WTC11 (cell line): ENCODE measurements at regions not wholly inside any gene's neighbourhood (a gene's known extent, or its start where the extent isn't known, plus 50 kb on each side); places are given as distances from the start of the nearest gene placed in this dataset.

ENCODE experiments used
- ATAC-seq: fragments of 200-7000 bp; cut with Tn5 transposase; 2 replicates; pipeline ENCODE4 v1.10.0; 2021; ENCODE audit warnings: mild to moderate bottlenecking, moderate library complexity
- CTCF ChIA-PET: fragments of 300-600 bp; sonication (Branson Sonifier 250); formaldehyde crosslinking; loops from one replicate; lab custom pipeline; 2021; ENCODE audit warnings: antibody characterized with exemption; lab: Charles Lee
- POLR2A ChIA-PET: fragments of 350-600 bp; sonication (Branson Sonifier 250); formaldehyde crosslinking; loops from one replicate; lab custom pipeline; 2021; ENCODE audit warnings: antibody characterized with exemption; lab: Charles Lee
- DNase-seq: peaks from one replicate; pipeline ENCODE4 v3.0.0; 2021; ENCODE audit warnings: low spot score
- H3K27ac Mint-ChIP-seq: 2 replicates; pipeline ENCODE4 v1.8.0; 2021; ENCODE audit warnings: mixed read lengths
- H3K27me3 Mint-ChIP-seq: 2 replicates; pipeline ENCODE4 v1.8.0; 2021; ENCODE audit warnings: low read depth, mild to moderate bottlenecking, moderate library complexity, mixed read lengths
- H3K36me3 Mint-ChIP-seq: 2 replicates; pipeline ENCODE4 v1.8.0; 2021; ENCODE audit warnings: mixed read lengths
- H3K4me1 Mint-ChIP-seq: 2 replicates; pipeline ENCODE4 v1.8.0; 2022; ENCODE audit warnings: mixed read lengths
- H3K4me3 Mint-ChIP-seq: 2 replicates; pipeline ENCODE4 v1.8.0; 2021; ENCODE audit warnings: mild to moderate bottlenecking, moderate library complexity, mixed read lengths
- H3K9me3 Mint-ChIP-seq: 2 replicates; pipeline ENCODE4 v1.8.0; 2021; ENCODE audit warnings: mixed read lengths
- CREB1 ChIP-seq: sonication (generic); formaldehyde crosslinking; IDR thresholded peaks from 2 replicates; pipeline ENCODE4 v1.8.0; 2023; ENCODE audit warnings: mild to moderate bottlenecking, missing genetic modification reagents
- ELF4 ChIP-seq: sonication (generic); formaldehyde crosslinking; IDR thresholded peaks from 2 replicates; pipeline ENCODE4 v1.8.1; 2022; ENCODE audit warnings: low read depth, mild to moderate bottlenecking, moderate library complexity, missing genetic modification reagents
- EMX1 ChIP-seq: fragments of 250-450 bp; sonication (Bioruptor Pico); IDR thresholded peaks from 2 replicates; pipeline ENCODE4 v1.8.0; 2021; ENCODE audit warnings: mild to moderate bottlenecking
- ESRRA ChIP-seq: sonication (generic); formaldehyde crosslinking; IDR thresholded peaks from 2 replicates; pipeline ENCODE4 v1.8.1; 2022; ENCODE audit warnings: mild to moderate bottlenecking, missing genetic modification reagents, borderline replicate concordance
- ETV6 ChIP-seq: sonication (generic); formaldehyde crosslinking; IDR thresholded peaks from 2 replicates; pipeline ENCODE4 v1.8.1; 2022; ENCODE audit warnings: mild to moderate bottlenecking, missing genetic modification reagents
- FOXP1 ChIP-seq: sonication (generic); formaldehyde crosslinking; IDR thresholded peaks from 2 replicates; pipeline ENCODE4 v1.8.0; 2022; ENCODE audit warnings: missing genetic modification reagents, mild to moderate bottlenecking, moderate library complexity, borderline replicate concordance
- GTF2I ChIP-seq: fragments of 250-450 bp; sonication (Bioruptor Pico); conservative IDR thresholded peaks from 2 replicates; pipeline ENCODE4 v1.4.0; 2021; ENCODE audit warnings: mild to moderate bottlenecking
- MXD4 ChIP-seq: fragments of 250-450 bp; sonication (Bioruptor Pico); IDR thresholded peaks from 2 replicates; pipeline ENCODE4 v1.8.0; 2021; ENCODE audit warnings: mild to moderate bottlenecking, moderate library complexity, borderline replicate concordance
- MYBL2 ChIP-seq: sonication (generic); formaldehyde crosslinking; IDR thresholded peaks from 2 replicates; pipeline ENCODE4 v1.8.1; 2023; ENCODE audit warnings: mild to moderate bottlenecking, moderate library complexity, missing genetic modification reagents
- NFE2L1 ChIP-seq: sonication (generic); formaldehyde crosslinking; IDR thresholded peaks from 2 replicates; pipeline ENCODE4 v1.8.1; 2023; ENCODE audit warnings: missing genetic modification reagents
- NR2C2 ChIP-seq: sonication (generic); formaldehyde crosslinking; IDR thresholded peaks from 2 replicates; pipeline ENCODE4 v1.8.0; 2022; ENCODE audit warnings: mild to moderate bottlenecking, missing genetic modification reagents
- OVOL2 ChIP-seq: fragments of 250-450 bp; sonication (Bioruptor Pico); IDR thresholded peaks from 2 replicates; pipeline ENCODE4 v1.9.0; 2021; ENCODE audit warnings: mild to moderate bottlenecking, borderline replicate concordance
- RELA ChIP-seq: sonication (generic); formaldehyde crosslinking; IDR thresholded peaks from 2 replicates; pipeline ENCODE4 v1.8.1; 2022; ENCODE audit warnings: missing genetic modification reagents, mild to moderate bottlenecking, borderline replicate concordance
- SP1 ChIP-seq: sonication (generic); formaldehyde crosslinking; conservative IDR thresholded peaks from 2 replicates; pipeline ENCODE4 v1.8.1; 2022; ENCODE audit warnings: missing genetic modification reagents
- ZBTB21 ChIP-seq: sonication (generic); formaldehyde crosslinking; IDR thresholded peaks from 2 replicates; pipeline ENCODE4 v1.8.1; 2023; ENCODE audit warnings: mild to moderate bottlenecking, missing genetic modification reagents, borderline replicate concordance
- ZNF396 ChIP-seq: fragments of 250-450 bp; sonication (Bioruptor Pico); IDR thresholded peaks from 2 replicates; pipeline ENCODE4 v1.8.0; 2021; ENCODE audit warnings: mild to moderate bottlenecking, moderate library complexity, borderline replicate concordance
- TF ChIP-seq, protein P1 (sequence below): sonication (generic); formaldehyde crosslinking; IDR thresholded peaks from 2 replicates; pipeline ENCODE4 v1.8.0; 2023; ENCODE audit warnings: missing genetic modification reagents, mild to moderate bottlenecking, borderline replicate concordance
- TF ChIP-seq, protein P2 (sequence below): sonication (generic); formaldehyde crosslinking; IDR thresholded peaks from 2 replicates; pipeline ENCODE4 v1.8.1; 2022; ENCODE audit warnings: mild to moderate bottlenecking, missing genetic modification reagents, moderate library complexity, borderline replicate concordance
- TF ChIP-seq, protein P3 (sequence below): fragments of 250-450 bp; sonication (Bioruptor Pico); IDR thresholded peaks from 2 replicates; pipeline ENCODE4 v2.1.2; 2022; ENCODE audit warnings: mild to moderate bottlenecking, moderate library complexity
- TF ChIP-seq, protein P4 (sequence below): sonication (generic); formaldehyde crosslinking; IDR thresholded peaks from 2 replicates; pipeline ENCODE4 v1.8.1; 2022; ENCODE audit warnings: low read depth, mild to moderate bottlenecking, moderate library complexity, missing genetic modification reagents, borderline replicate concordance

DNA sequence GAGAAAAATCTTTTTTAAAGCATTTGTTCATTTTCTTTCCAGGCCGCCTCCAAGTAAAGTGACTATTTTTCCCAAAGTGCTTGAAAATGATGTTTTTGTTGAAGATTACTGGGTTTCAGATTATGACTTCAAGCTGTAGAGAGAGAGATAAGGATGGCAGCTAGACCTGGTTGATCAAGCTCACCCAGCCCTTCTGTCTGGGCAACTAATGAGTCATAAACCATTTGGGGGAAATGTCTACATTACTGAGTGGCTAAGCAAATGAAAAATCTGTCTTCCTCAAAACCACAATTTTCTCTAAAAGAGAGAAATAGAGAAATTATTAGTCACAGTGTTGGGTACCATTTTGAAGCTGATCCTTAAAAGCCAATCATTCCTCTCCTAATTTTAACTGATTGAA, 355.4 kb upstream of the CPEB2 start (continued):
- TF ChIP-seq FOXP1 (no peak), MYBL2 (no peak), GTF2I (CRISPR knock-in tag) (no peak)

DNA sequence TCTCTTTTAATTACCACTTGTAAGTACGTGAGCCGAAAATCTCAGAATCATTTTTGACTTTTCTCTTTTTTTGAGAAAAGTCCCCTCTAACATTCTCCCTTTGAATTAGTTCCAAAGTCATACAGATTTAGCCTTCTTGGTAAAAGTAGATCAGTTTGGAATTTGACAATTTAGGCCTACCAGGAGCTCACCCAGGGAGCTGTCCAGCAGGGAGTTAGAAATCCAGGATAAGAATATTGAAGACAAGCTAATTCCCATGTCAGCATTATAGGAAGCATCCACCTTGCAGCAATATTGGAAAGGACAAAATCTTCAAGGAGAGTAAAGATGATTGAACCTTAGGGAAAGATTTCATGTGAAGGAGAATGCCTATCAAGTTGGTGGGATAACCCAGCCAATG, 352.2 kb upstream of the CPEB2 start:
- H3K4me3 Mint-ChIP-seq = no peak overlapping the region
- H3K9me3 Mint-ChIP-seq = peaks cover 16% of the 10 kb centered on the region
- no peaks in the 10 kb centered on the region for H3K27me3 Mint-ChIP-seq
- no peaks in the 10 kb centered on the region for H3K4me1 Mint-ChIP-seq
- H3K36me3 Mint-ChIP-seq = no peaks in the 10 kb centered on the region
- H3K27ac Mint-ChIP-seq = no peak overlapping the region
- TF ChIP-seq OVOL2 (CRISPR knock-in tag) = no peak
- TF ChIP-seq MXD4 (CRISPR knock-in tag) = no peak
- TF ChIP-seq SP1 (CRISPR knock-in tag) = no peak
- TF ChIP-seq, protein P1, sequence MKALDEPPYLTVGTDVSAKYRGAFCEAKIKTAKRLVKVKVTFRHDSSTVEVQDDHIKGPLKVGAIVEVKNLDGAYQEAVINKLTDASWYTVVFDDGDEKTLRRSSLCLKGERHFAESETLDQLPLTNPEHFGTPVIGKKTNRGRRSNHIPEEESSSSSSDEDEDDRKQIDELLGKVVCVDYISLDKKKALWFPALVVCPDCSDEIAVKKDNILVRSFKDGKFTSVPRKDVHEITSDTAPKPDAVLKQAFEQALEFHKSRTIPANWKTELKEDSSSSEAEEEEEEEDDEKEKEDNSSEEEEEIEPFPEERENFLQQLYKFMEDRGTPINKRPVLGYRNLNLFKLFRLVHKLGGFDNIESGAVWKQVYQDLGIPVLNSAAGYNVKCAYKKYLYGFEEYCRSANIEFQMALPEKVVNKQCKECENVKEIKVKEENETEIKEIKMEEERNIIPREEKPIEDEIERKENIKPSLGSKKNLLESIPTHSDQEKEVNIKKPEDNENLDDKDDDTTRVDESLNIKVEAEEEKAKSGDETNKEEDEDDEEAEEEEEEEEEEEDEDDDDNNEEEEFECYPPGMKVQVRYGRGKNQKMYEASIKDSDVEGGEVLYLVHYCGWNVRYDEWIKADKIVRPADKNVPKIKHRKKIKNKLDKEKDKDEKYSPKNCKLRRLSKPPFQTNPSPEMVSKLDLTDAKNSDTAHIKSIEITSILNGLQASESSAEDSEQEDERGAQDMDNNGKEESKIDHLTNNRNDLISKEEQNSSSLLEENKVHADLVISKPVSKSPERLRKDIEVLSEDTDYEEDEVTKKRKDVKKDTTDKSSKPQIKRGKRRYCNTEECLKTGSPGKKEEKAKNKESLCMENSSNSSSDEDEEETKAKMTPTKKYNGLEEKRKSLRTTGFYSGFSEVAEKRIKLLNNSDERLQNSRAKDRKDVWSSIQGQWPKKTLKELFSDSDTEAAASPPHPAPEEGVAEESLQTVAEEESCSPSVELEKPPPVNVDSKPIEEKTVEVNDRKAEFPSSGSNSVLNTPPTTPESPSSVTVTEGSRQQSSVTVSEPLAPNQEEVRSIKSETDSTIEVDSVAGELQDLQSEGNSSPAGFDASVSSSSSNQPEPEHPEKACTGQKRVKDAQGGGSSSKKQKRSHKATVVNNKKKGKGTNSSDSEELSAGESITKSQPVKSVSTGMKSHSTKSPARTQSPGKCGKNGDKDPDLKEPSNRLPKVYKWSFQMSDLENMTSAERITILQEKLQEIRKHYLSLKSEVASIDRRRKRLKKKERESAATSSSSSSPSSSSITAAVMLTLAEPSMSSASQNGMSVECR = no peak
- TF ChIP-seq ZBTB21 (CRISPR knock-in tag) = no peak
- no peak for TF ChIP-seq ETV6
- no peak for TF ChIP-seq EMX1
- TF ChIP-seq NFE2L1 (CRISPR knock-in tag) = no peak
- TF ChIP-seq, protein P2, sequence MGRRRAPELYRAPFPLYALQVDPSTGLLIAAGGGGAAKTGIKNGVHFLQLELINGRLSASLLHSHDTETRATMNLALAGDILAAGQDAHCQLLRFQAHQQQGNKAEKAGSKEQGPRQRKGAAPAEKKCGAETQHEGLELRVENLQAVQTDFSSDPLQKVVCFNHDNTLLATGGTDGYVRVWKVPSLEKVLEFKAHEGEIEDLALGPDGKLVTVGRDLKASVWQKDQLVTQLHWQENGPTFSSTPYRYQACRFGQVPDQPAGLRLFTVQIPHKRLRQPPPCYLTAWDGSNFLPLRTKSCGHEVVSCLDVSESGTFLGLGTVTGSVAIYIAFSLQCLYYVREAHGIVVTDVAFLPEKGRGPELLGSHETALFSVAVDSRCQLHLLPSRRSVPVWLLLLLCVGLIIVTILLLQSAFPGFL (CRISPR knock-in tag) = no peak
- TF ChIP-seq ESRRA (CRISPR knock-in tag) = no peak
- TF ChIP-seq CREB1 (CRISPR knock-in tag) = no peak
- TF ChIP-seq, protein P3, sequence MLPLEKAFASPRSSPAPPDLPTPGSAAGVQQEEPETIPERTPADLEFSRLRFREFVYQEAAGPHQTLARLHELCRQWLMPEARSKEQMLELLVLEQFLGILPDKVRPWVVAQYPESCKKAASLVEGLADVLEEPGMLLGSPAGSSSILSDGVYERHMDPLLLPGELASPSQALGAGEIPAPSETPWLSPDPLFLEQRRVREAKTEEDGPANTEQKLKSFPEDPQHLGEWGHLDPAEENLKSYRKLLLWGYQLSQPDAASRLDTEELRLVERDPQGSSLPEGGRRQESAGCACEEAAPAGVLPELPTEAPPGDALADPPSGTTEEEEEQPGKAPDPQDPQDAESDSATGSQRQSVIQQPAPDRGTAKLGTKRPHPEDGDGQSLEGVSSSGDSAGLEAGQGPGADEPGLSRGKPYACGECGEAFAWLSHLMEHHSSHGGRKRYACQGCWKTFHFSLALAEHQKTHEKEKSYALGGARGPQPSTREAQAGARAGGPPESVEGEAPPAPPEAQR = no peak
- TF ChIP-seq NR2C2 (CRISPR knock-in tag) = no peak
- TF ChIP-seq ELF4 (CRISPR knock-in tag) = no peak
- TF ChIP-seq, protein P4, sequence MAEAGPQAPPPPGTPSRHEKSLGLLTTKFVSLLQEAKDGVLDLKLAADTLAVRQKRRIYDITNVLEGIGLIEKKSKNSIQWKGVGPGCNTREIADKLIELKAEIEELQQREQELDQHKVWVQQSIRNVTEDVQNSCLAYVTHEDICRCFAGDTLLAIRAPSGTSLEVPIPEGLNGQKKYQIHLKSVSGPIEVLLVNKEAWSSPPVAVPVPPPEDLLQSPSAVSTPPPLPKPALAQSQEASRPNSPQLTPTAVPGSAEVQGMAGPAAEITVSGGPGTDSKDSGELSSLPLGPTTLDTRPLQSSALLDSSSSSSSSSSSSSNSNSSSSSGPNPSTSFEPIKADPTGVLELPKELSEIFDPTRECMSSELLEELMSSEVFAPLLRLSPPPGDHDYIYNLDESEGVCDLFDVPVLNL = no peak
- no peak for TF ChIP-seq RELA (CRISPR knock-in tag)
- TF ChIP-seq ZNF396 (CRISPR knock-in tag) = no peak
- CTCF ChIA-PET = interaction anchor here (1.6 kb wide), 1 partner anchor 996 kb away, joined by 3 read pairs; no protein-coding TSS in a partner anchor
- ATAC-seq (no peak), DNase-seq (no peak)
- POLR2A ChIA-PET = no interaction called here
